K562 (cell line): ENCODE measurements at regions not wholly inside any gene's neighbourhood (a gene's known extent, or its start where the extent isn't known, plus 50 kb on each side); places are given as distances from the start of the nearest gene placed in this dataset.
A peak's percentile ranks its signal among the peaks of the same experiment; 100 is the strongest.

Experiments used
- ATAC-seq: fragments of 200-7000 bp; cut with Tn5 transposase; 3 replicates; pipeline ENCODE4 v1.9.1; 2020; ENCODE audit warnings: moderate library complexity
- BruUV-seq: library from RNA; stranded (reverse); fragments of 400-500 nt; replicated peaks from 2 replicates; lab custom pipeline; 2021; lab: Mats Ljungman, UMichigan
- CTCF ChIA-PET: fragments of 300-600 bp; formaldehyde crosslinking; extraction: SDS; loops from one replicate; lab custom pipeline; 2021; ENCODE audit warnings: low intra/inter-chr PET ratio; lab: Yijun Ruan, JAX
- POLR2A ChIA-PET: fragments of 300-600, 350-650 bp; sonication (Branson Sonifier 250); formaldehyde crosslinking; extraction: SDS; loops from one replicate; lab custom pipeline; 2021; ENCODE audit warnings: antibody characterized with exemption, inconsistent platforms; lab: Yijun Ruan, JAX
- DNase-seq, 4 experiments: peaks; one replicate each; pipeline versions ENCODE4 v3.0.0 to v3.0.0-alpha.2; 2011 to 2018; ENCODE audit warnings: low spot score in 3 of 4, mixed read lengths in 3 of 4; ENCODE audit errors: extremely low read depth in 1 of 4
- FAIRE-seq: peaks from 2 replicates; lab custom pipeline; 2011; peaks lifted over from hg19 to GRCh38; lab: Jason Lieb, UNC
- H2AFZ ChIP-seq: 2 replicates; pipeline ENCODE4 v1.6.0; 2011; ENCODE audit warnings: low read depth, low read length, control low read depth, inconsistent platforms
- H3K27ac ChIP-seq: fragments of 200-600 bp; 3 replicates; pipeline ENCODE4 v1.8.0; 2011; ENCODE audit warnings: low read depth, mild to moderate bottlenecking, control low read depth, inconsistent platforms, low read length, moderate library complexity, mixed read lengths; ENCODE audit errors: extremely low read depth
- H3K27me3 ChIP-seq, 2 experiments: fragments of 300-600 bp in 1 of 2; 2 replicates in 1 of 2; 3 replicates in 1 of 2; pipeline versions ENCODE4 v1.6.0 to v1.8.0; 2011; ENCODE audit warnings: inconsistent platforms in 2 of 2, low read length in 2 of 2, mild to moderate bottlenecking in 1 of 2, mixed read lengths in 1 of 2, moderate library complexity in 1 of 2; ENCODE audit not compliant: control insufficient read depth in 2 of 2, insufficient read depth in 2 of 2
- H3K36me3 ChIP-seq: fragments of 300-600 bp; 3 replicates; pipeline ENCODE4 v1.8.0; 2011; ENCODE audit warnings: mild to moderate bottlenecking, low read length, inconsistent platforms; ENCODE audit not compliant: control insufficient read depth, insufficient read depth
- H3K4me1 ChIP-seq, 2 experiments: fragments of 200-600 bp in 1 of 2; replicated peaks in 1 of 2; 2 replicates in 1 of 2; 3 replicates in 1 of 2; pipeline versions ENCODE4 v1.5.1 to v1.8.0; 2011; ENCODE audit warnings: inconsistent platforms in 2 of 2, low read length in 2 of 2, mild to moderate bottlenecking in 1 of 2, mixed read lengths in 1 of 2, moderate library complexity in 1 of 2; ENCODE audit not compliant: control insufficient read depth in 2 of 2, insufficient read depth in 2 of 2
- H3K4me2 ChIP-seq: 2 replicates; pipeline ENCODE4 v1.6.1; 2011; ENCODE audit warnings: low read length, control low read depth, inconsistent platforms, mixed read lengths; ENCODE audit not compliant: insufficient read depth
- H3K4me3 ChIP-seq: fragments of 200-600 bp; sonication (generic), shearing (Covaris generic); 2 replicates; pipeline ENCODE4 v1.5.1; 2016; ENCODE audit warnings: control low read depth, inconsistent platforms
- H3K79me2 ChIP-seq: fragments of 200-600 bp; 3 replicates; pipeline ENCODE4 v1.8.0; 2011; ENCODE audit warnings: low read length, inconsistent platforms; ENCODE audit not compliant: control insufficient read depth, insufficient read depth
- H3K9ac ChIP-seq, 2 experiments: 2 replicates each; pipeline versions ENCODE4 v1.6.0 to v1.6.1; 2011; ENCODE audit warnings: low read depth in 2 of 2, low read length in 2 of 2, control low read depth in 1 of 2, inconsistent platforms in 1 of 2, mild to moderate bottlenecking in 1 of 2, mixed read lengths in 1 of 2; ENCODE audit not compliant: insufficient read depth in 1 of 2
- H3K9me1 ChIP-seq: one replicate; pipeline ENCODE4 v1.6.0; 2011; ENCODE audit warnings: inconsistent platforms, mild to moderate bottlenecking, low read length, moderate library complexity; ENCODE audit not compliant: control insufficient read depth, insufficient read depth
- H3K9me3 ChIP-seq: replicated peaks from 2 replicates; pipeline ENCODE4 v1.5.1; 2011; ENCODE audit warnings: low read depth, low read length, inconsistent platforms; ENCODE audit not compliant: control insufficient read depth, insufficient read depth
- H4K20me1 ChIP-seq: replicated peaks from 2 replicates; pipeline ENCODE4 v1.6.1; 2011; ENCODE audit warnings: low read length, inconsistent platforms, mixed read lengths; ENCODE audit not compliant: control insufficient read depth, insufficient read depth
- ARID1B ChIP-seq: fragments of 450-650 bp; IDR thresholded peaks from 2 replicates; pipeline ENCODE4 v1.6.1; 2016; ENCODE audit warnings: antibody characterized with exemption, mild to moderate bottlenecking, inconsistent platforms
- C11orf30 ChIP-seq: fragments of 450-650 bp; IDR thresholded peaks from 2 replicates; pipeline ENCODE4 v1.6.1; 2016; ENCODE audit warnings: low read depth, mild to moderate bottlenecking
- CAMTA2 ChIP-seq: fragments of 250-450 bp; sonication (Bioruptor Pico); conservative IDR thresholded peaks from 2 replicates; pipeline ENCODE4 v1.5.1; 2022
- CBFA2T3 ChIP-seq: fragments of 450-650 bp; IDR thresholded peaks from 2 replicates; pipeline ENCODE4 v1.6.1; 2017
- DACH1 ChIP-seq: fragments of 450-650 bp; IDR thresholded peaks from 2 replicates; pipeline ENCODE4 v1.6.1; 2018; ENCODE audit not compliant: partially characterized antibody
- DPF2 ChIP-seq: fragments of 450-650 bp; IDR thresholded peaks from 2 replicates; pipeline ENCODE4 v1.6.1; 2016
- EP300 ChIP-seq: IDR thresholded peaks from 2 replicates; pipeline ENCODE4 v1.6.1; 2012; ENCODE audit warnings: low read length, improper control_type of control experiment
- MAFF ChIP-seq: IDR thresholded peaks from 2 replicates; pipeline ENCODE4 v1.6.1; 2012; ENCODE audit warnings: low read length, improper control_type of control experiment
- MAFG ChIP-seq: fragments of 450-650 bp; conservative IDR thresholded peaks from 2 replicates; pipeline ENCODE4 v1.6.1; 2016; ENCODE audit warnings: missing genetic modification characterization, missing compliant biosample characterization
- NCOR1 ChIP-seq: fragments of 450-650 bp; IDR thresholded peaks from 2 replicates; pipeline ENCODE4 v1.6.1; 2016; ENCODE audit warnings: mild to moderate bottlenecking, moderate library complexity
- NFE2 ChIP-seq: IDR thresholded peaks from 2 replicates; pipeline ENCODE4 v1.6.1; 2014; ENCODE audit warnings: antibody characterized with exemption, low read depth
- SMARCA4 ChIP-seq: fragments of 450-650 bp; IDR thresholded peaks from 2 replicates; pipeline ENCODE4 v1.6.1; 2016
- SOX6 ChIP-seq: fragments of 450-650 bp; IDR thresholded peaks from 2 replicates; pipeline ENCODE4 v1.6.1; 2014; ENCODE audit warnings: mild to moderate bottlenecking
- TCF3 ChIP-seq: sonication (generic); formaldehyde crosslinking; IDR thresholded peaks from 2 replicates; pipeline ENCODE4 v1.4.0; 2020; ENCODE audit warnings: mild to moderate bottlenecking, missing genetic modification reagents
- TGIF2 ChIP-seq: sonication (generic); formaldehyde crosslinking; IDR thresholded peaks from 2 replicates; pipeline ENCODE4 v1.8.1; 2022; ENCODE audit warnings: mild to moderate bottlenecking, missing genetic modification reagents, moderate library complexity
- U2AF2 ChIP-seq: fragments of 200-400 bp; formaldehyde crosslinking; optimal IDR thresholded peaks from 2 replicates; pipeline ENCODE3; 2017; ENCODE audit warnings: low read depth, mild to moderate bottlenecking, low read length
- ZNF274 ChIP-seq: IDR thresholded peaks from 2 replicates; pipeline ENCODE4 v1.6.1; 2011; ENCODE audit warnings: low read depth, mild to moderate bottlenecking, low read length, moderate library complexity, borderline replicate concordance
- WGBS: fragments of 100-300 bp; shearing (Covaris generic); methylation state at CpG from one replicate; pipeline ENCODE4 v1.1.6; 2016; ENCODE audit warnings: low coverage, mixed read lengths; ENCODE audit not compliant: insufficient coverage; ENCODE audit errors: missing lambda C conversion rate; 5-methylcytosine and 5-hydroxymethylcytosine counted together
- in situ Hi-C: fragments of 300-500 bp; cut with MboI; formaldehyde crosslinking; loops from 4 replicates; pipeline ENCODE4 v1.15.0; 2018; ENCODE audit warnings: inconsistent platforms, mixed read lengths
- intact Hi-C: fragments of 100-400 bp; cut with micrococcal nuclease; formaldehyde crosslinking; loops from 2 replicates; pipeline ENCODE4 v1.14.2; 2022
- TF ChIP-seq, protein P1 (sequence below): fragments of 250-450 bp; sonication (Bioruptor Pico); IDR thresholded peaks from 2 replicates; pipeline ENCODE4 v1.9.0; 2021; ENCODE audit warnings: mild to moderate bottlenecking, inconsistent platforms
- TF ChIP-seq, protein P2 (sequence below), 2 experiments: fragments of 450-650 bp in 1 of 2; IDR thresholded peaks; 2 replicates each; pipeline ENCODE4 v1.6.1; 2011 to 2017; ENCODE audit warnings: low read depth in 2 of 2, antibody characterized with exemption in 1 of 2, borderline replicate concordance in 1 of 2, low read length in 1 of 2, mild to moderate bottlenecking in 1 of 2, mixed read lengths in 1 of 2; ENCODE audit not compliant: control insufficient read depth in 1 of 2
- TF ChIP-seq, protein P3 (sequence below): IDR thresholded peaks from 2 replicates; pipeline ENCODE4 v1.6.1; 2011; ENCODE audit not compliant: insufficient read length; ENCODE audit errors: extremely low read depth

DNA sequence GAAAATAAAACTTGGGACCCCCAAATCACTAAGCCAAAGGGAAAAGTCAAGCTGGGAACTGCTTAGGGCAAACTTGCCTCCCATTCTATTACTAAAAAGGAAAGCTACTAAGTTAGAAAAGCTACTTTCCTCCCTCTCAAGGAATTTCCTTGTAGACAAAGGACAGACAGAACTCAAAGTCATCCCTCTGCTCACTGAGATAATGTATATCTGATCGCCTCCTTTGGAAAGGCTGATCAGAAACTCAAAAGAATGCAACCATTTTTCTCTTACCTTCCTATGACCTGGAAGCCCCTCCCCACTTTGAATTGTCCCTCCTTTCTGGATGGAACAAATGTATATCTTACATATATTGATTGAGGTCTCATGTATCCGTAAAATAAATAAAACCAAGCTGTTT is 190.5 kb upstream of the DCN start:
- no peaks in the 10 kb centered on the region for H3K9me1 ChIP-seq
- TF ChIP-seq, protein P1, sequence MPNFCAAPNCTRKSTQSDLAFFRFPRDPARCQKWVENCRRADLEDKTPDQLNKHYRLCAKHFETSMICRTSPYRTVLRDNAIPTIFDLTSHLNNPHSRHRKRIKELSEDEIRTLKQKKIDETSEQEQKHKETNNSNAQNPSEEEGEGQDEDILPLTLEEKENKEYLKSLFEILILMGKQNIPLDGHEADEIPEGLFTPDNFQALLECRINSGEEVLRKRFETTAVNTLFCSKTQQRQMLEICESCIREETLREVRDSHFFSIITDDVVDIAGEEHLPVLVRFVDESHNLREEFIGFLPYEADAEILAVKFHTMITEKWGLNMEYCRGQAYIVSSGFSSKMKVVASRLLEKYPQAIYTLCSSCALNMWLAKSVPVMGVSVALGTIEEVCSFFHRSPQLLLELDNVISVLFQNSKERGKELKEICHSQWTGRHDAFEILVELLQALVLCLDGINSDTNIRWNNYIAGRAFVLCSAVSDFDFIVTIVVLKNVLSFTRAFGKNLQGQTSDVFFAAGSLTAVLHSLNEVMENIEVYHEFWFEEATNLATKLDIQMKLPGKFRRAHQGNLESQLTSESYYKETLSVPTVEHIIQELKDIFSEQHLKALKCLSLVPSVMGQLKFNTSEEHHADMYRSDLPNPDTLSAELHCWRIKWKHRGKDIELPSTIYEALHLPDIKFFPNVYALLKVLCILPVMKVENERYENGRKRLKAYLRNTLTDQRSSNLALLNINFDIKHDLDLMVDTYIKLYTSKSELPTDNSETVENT: no peak
- TF ChIP-seq C11orf30 (peak; percentile 38; the same call in 1 of the 2 replicates), SOX6 (peak; percentile 38; the same call in 1 of the 2 replicates), U2AF2 (no peak), CBFA2T3 (peak; percentile 55), TCF3 (CRISPR knock-in tag) (peak; percentile 19; the same call in 1 of the 2 replicates), ZNF274 (no peak), MAFG (tag) (peak; percentile 22; the same call in 1 of the 2 replicates), EP300 (0 out of 2 replicates have a peak, but pooled peaks have one; percentile 25), DPF2 (peak; percentile 78), DACH1 (no peak), ARID1B (peak; percentile 82), TGIF2 (no peak), MAFF (0 out of 2 replicates have a peak, but pooled peaks have one; percentile 3), NCOR1 (0 out of 2 replicates have a peak, but pooled peaks have one; percentile 11), CAMTA2 (no peak), NFE2 (peak; percentile 46; the same call in 1 of the 2 replicates), SMARCA4 (peak; percentile 38; the same call in 1 of the 2 replicates)
- TF ChIP-seq, protein P2, sequence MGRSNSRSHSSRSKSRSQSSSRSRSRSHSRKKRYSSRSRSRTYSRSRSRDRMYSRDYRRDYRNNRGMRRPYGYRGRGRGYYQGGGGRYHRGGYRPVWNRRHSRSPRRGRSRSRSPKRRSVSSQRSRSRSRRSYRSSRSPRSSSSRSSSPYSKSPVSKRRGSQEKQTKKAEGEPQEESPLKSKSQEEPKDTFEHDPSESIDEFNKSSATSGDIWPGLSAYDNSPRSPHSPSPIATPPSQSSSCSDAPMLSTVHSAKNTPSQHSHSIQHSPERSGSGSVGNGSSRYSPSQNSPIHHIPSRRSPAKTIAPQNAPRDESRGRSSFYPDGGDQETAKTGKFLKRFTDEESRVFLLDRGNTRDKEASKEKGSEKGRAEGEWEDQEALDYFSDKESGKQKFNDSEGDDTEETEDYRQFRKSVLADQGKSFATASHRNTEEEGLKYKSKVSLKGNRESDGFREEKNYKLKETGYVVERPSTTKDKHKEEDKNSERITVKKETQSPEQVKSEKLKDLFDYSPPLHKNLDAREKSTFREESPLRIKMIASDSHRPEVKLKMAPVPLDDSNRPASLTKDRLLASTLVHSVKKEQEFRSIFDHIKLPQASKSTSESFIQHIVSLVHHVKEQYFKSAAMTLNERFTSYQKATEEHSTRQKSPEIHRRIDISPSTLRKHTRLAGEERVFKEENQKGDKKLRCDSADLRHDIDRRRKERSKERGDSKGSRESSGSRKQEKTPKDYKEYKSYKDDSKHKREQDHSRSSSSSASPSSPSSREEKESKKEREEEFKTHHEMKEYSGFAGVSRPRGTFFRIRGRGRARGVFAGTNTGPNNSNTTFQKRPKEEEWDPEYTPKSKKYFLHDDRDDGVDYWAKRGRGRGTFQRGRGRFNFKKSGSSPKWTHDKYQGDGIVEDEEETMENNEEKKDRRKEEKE (IDR thresholded peaks at IDR 0.05; ENCODE audit: borderline replicate concordance in 1 of 2, control insufficient read depth in 1 of 2, low read depth in 2 of 2, low read length in 1 of 2): no peak
- TF ChIP-seq, protein P3, sequence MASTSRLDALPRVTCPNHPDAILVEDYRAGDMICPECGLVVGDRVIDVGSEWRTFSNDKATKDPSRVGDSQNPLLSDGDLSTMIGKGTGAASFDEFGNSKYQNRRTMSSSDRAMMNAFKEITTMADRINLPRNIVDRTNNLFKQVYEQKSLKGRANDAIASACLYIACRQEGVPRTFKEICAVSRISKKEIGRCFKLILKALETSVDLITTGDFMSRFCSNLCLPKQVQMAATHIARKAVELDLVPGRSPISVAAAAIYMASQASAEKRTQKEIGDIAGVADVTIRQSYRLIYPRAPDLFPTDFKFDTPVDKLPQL: no peak

More for the DNA sequence above, 190.5 kb upstream of the DCN start:
- FAIRE-seq (peak; percentile 32), ATAC-seq (no peak), DNase-seq (peak in 1 of 4 experiments; percentile 13)
- Histone ChIP-seq H3K4me3 (no peak overlapping the region), H3K9me3 (no peaks in the 10 kb centered on the region), H2AFZ (no peak overlapping the region), H3K4me2 (0 out of 2 replicates have a peak overlapping the region, but pooled peaks have one; percentile 2), H3K79me2 (no peaks in the 10 kb centered on the region), H3K36me3 (no peaks in the 10 kb centered on the region), H3K9ac (no peak overlapping the region), H3K27ac (no peak overlapping the region), H3K4me1 (peaks cover 0 to 3% of the 10 kb centered on the region in 2 experiments; a peak in 2 of 5 replicates), H3K27me3 (no peaks in the 10 kb centered on the region), H4K20me1 (no peaks in the 10 kb centered on the region)
- 41% methylated on average over 2 of the region's 2 CpGs for WGBS
- no TSS peak for BruUV-seq
- ChIA-PET POLR2A (no interaction called here), CTCF (no interaction called here)
- in situ Hi-C loops (no loop called here), intact Hi-C loops (no loop called here)
